ENCODE measurements at regions not wholly inside any gene's neighbourhood (a gene's known extent, or its start where the extent isn't known, plus 50 kb on each side); places are given as distances from the start of the nearest gene placed in this dataset.

DNA sequence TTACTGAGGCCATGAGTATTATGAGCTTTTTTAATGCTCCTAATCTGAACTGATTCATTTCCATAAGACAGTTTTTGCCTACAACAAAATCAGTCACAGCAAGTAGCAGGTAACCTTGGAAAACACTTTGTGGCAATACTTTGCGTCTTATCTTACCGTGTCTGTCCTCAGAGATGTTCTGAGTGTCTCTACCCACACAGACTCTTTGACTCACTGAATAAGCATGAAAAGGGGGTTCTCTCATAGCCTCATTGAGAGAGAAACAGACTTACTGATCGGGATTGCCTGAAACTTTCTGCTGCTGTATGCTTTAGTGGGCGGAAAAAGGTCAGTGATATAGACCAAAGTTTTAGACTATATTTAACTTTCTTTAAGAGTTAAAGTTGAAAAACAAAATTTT, 92.6 kb downstream of the MYL12B start:
- WGBS (ENCODE audit: insufficient coverage): 50% methylated on average over 2 of the region's 4 CpGs
- no peak overlapping the region for H3K4me3 Mint-ChIP-seq
- ChIA-PET POLR2A (no interaction called here), CTCF (no interaction called here)
- Histone ChIP-seq H3K27ac (ENCODE audit: low read length in 2 of 2) (no peak overlapping the region), H3K79me2 (ENCODE audit: control insufficient read depth, insufficient read depth, low read length) (no peaks in the 10 kb centered on the region), H3K4me3 (ENCODE audit: control extremely low read depth in 1 of 5, extremely low read depth in 1 of 5, insufficient read depth in 1 of 5, low read depth in 2 of 5, low read length in 4 of 5) (no peak overlapping the region), H3K4me1 (ENCODE audit: control insufficient read depth in 2 of 2, insufficient read depth in 2 of 2, low read length in 2 of 2) (no peaks in the 10 kb centered on the region), H3K9ac (ENCODE audit: low read length) (no peak overlapping the region), H3K27me3 (replicated peaks in 1 of 4; ENCODE audit: control extremely low read depth in 1 of 4, control insufficient read depth in 3 of 4, insufficient read depth in 4 of 4, low read length in 3 of 4) (no peaks in the 10 kb centered on the region), H3K4me2 (replicated peaks; ENCODE audit: low read depth, low read length, poor library complexity, severe bottlenecking) (no peak overlapping the region), H2AFZ (ENCODE audit: insufficient read depth, low read depth, low read length, poor library complexity, severe bottlenecking) (no peak overlapping the region), H4K20me1 (ENCODE audit: control insufficient read depth, insufficient read depth, low read length, poor library complexity, severe bottlenecking) (no peaks in the 10 kb centered on the region), H3K9me3 (ENCODE audit: control extremely low read depth in 1 of 3, control insufficient read depth in 2 of 3, insufficient read depth in 1 of 3, low read length in 2 of 3) (peaks cover 0 to under 1% (median 0%) of the 10 kb centered on the region in 3 donors), H3K36me3 (replicated peaks in 1 of 2; ENCODE audit: control extremely low read depth in 1 of 2, control insufficient read depth in 1 of 2, extremely low read depth in 1 of 2, insufficient read depth in 2 of 2, low read length in 1 of 2) (no peaks in the 10 kb centered on the region)
- ATAC-seq (ENCODE audit: low read depth) (no peak), DNase-seq (no peak)
- H3K27me3 Mint-ChIP-seq: no peaks in the 10 kb centered on the region
- no peaks in the 10 kb centered on the region for H3K4me1 Mint-ChIP-seq
- H3K9me3 Mint-ChIP-seq (ENCODE audit: insufficient read depth): no peaks in the 10 kb centered on the region
- H3K27ac Mint-ChIP-seq: no peak overlapping the region
- TF ChIP-seq, protein P1, sequence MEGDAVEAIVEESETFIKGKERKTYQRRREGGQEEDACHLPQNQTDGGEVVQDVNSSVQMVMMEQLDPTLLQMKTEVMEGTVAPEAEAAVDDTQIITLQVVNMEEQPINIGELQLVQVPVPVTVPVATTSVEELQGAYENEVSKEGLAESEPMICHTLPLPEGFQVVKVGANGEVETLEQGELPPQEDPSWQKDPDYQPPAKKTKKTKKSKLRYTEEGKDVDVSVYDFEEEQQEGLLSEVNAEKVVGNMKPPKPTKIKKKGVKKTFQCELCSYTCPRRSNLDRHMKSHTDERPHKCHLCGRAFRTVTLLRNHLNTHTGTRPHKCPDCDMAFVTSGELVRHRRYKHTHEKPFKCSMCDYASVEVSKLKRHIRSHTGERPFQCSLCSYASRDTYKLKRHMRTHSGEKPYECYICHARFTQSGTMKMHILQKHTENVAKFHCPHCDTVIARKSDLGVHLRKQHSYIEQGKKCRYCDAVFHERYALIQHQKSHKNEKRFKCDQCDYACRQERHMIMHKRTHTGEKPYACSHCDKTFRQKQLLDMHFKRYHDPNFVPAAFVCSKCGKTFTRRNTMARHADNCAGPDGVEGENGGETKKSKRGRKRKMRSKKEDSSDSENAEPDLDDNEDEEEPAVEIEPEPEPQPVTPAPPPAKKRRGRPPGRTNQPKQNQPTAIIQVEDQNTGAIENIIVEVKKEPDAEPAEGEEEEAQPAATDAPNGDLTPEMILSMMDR (IDR thresholded peaks at IDR 0.05): no peak
- TF ChIP-seq EZH2 (IDR thresholded peaks at IDR 0.05; ENCODE audit: borderline replicate concordance, insufficient read depth, low read depth, low read length, poor library complexity, severe bottlenecking): no peak
- intact Hi-C loops (cut with micrococcal nuclease): no loop called here

DNA sequence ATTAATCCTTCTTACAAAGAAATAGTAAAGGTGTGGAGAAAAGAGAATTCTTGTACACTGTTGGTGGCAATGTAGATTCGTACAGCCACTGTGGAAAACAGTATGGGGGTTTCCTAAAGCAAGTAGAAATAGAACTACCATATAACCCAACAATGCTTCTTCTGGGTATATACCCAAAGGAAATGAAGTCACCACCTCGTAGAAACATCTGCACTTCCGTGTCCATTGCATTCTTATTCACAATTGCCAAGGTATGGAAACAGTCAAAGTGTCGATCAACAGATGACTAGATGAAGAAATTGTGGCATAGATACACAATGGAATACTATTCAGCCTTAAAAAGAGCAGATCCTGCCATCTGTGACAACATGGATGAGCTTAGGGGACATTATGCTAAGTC, 93.4 kb upstream of the TGIF1 start:
- no peak overlapping the region for H3K4me3 Mint-ChIP-seq
- no peak overlapping the region for H3K27ac Mint-ChIP-seq
- DNase-seq (no peak), ATAC-seq (ENCODE audit: low read depth) (no peak)
- Histone ChIP-seq H3K27me3 (replicated peaks in 1 of 4; ENCODE audit: control extremely low read depth in 1 of 4, control insufficient read depth in 3 of 4, insufficient read depth in 4 of 4, low read length in 3 of 4) (no peaks in the 10 kb centered on the region), H3K4me2 (replicated peaks; ENCODE audit: low read depth, low read length, poor library complexity, severe bottlenecking) (no peak overlapping the region), H3K4me3 (ENCODE audit: control extremely low read depth in 1 of 5, extremely low read depth in 1 of 5, insufficient read depth in 1 of 5, low read depth in 2 of 5, low read length in 4 of 5) (no peak overlapping the region), H3K27ac (ENCODE audit: low read length in 2 of 2) (no peak overlapping the region), H3K79me2 (ENCODE audit: control insufficient read depth, insufficient read depth, low read length) (no peaks in the 10 kb centered on the region), H4K20me1 (ENCODE audit: control insufficient read depth, insufficient read depth, low read length, poor library complexity, severe bottlenecking) (no peaks in the 10 kb centered on the region), H3K9me3 (ENCODE audit: control extremely low read depth in 1 of 3, control insufficient read depth in 2 of 3, insufficient read depth in 1 of 3, low read length in 2 of 3) (no peaks in the 10 kb centered on the region), H3K9ac (ENCODE audit: low read length) (no peak overlapping the region), H3K4me1 (ENCODE audit: control insufficient read depth in 2 of 2, insufficient read depth in 2 of 2, low read length in 2 of 2) (no peaks in the 10 kb centered on the region), H2AFZ (ENCODE audit: insufficient read depth, low read depth, low read length, poor library complexity, severe bottlenecking) (no peak overlapping the region), H3K36me3 (replicated peaks in 1 of 2; ENCODE audit: control extremely low read depth in 1 of 2, control insufficient read depth in 1 of 2, extremely low read depth in 1 of 2, insufficient read depth in 2 of 2, low read length in 1 of 2) (no peaks in the 10 kb centered on the region)
- no peaks in the 10 kb centered on the region for H3K4me1 Mint-ChIP-seq
- intact Hi-C loops (cut with micrococcal nuclease): no loop called here
- WGBS (ENCODE audit: insufficient coverage): no CpG with 5 or more reads among the region's 4 CpGs
- CTCF ChIA-PET: interaction anchor here (1.4 to 1.6 kb wide), 2 partner anchors 308 to 310 kb away, joined by 3 to 4 read pairs; no protein-coding TSS in a partner anchor
- POLR2A ChIA-PET: no interaction called here
- H3K9me3 Mint-ChIP-seq (ENCODE audit: insufficient read depth): no peaks in the 10 kb centered on the region
- TF ChIP-seq EZH2 (IDR thresholded peaks at IDR 0.05; ENCODE audit: borderline replicate concordance, insufficient read depth, low read depth, low read length, poor library complexity, severe bottlenecking): no peak
- TF ChIP-seq, protein P1 (IDR thresholded peaks at IDR 0.05): no peak
- H3K27me3 Mint-ChIP-seq: no peaks in the 10 kb centered on the region

All from B cell (primary cell).